Astrocyte of the cerebellum (primary cell): ENCODE measurements at regions not wholly inside any gene's neighbourhood (a gene's known extent, or its start where the extent isn't known, plus 50 kb on each side); places are given as distances from the start of the nearest gene placed in this dataset.

Source experiments
- DNase-seq: peaks from one replicate; pipeline ENCODE4 v3.0.0-alpha.2; 2011; ENCODE audit warnings: low read depth
- H3K4me3 ChIP-seq: 2 replicates; pipeline ENCODE4 v1.5.1; 2011; ENCODE audit warnings: mild to moderate bottlenecking, low read depth, low read length, moderate library complexity
- in situ Hi-C: cut with HindIII; loops from 2 replicates; pipeline ENCODE4 v1.10.0; 2017; ENCODE audit warnings: low sequenced_read_pairs
- TF ChIP-seq, protein P1 (sequence below): IDR thresholded peaks from 2 replicates; pipeline ENCODE4 v1.5.1; 2012; ENCODE audit warnings: low read length, low read depth, moderate library complexity, mild to moderate bottlenecking; ENCODE audit errors: missing control alignments

DNA sequence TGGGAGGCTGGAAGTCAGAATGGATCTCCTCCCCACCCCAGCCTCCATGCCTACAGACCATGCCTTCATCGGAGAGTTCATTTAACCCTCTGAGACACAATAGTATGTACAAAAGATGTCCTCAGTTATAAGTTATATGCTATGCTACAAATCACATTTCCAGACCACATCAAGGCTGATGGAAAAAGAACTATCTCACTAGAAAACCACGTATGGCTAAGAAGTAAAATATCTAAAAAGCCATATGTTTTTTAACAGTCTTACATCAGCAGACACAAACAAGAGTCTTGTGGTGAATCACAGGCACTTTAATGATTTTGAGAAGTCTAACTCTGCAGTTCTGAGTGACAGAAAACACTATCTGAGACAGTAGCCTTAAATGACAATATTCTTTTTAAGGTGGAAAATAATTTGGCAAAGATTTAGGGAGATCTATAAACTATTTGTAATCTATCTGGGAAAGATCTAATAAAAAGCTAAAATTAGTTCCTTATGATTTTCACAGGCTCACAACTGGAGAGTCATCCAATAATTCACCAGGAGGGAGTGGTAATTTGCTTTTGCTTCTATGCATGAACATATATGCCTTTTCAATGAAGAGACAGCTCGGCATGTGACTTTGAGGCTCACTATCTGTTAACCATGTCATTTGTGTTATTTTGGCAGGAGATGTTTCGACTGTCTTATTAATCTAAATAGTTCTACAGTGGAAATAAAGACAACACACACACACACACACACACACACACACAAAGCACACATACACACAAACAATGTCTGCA is 197.5 kb downstream of the IRS1 start:
- no peak overlapping the region for H3K4me3 ChIP-seq
- no peak for DNase-seq
- TF ChIP-seq, protein P1, sequence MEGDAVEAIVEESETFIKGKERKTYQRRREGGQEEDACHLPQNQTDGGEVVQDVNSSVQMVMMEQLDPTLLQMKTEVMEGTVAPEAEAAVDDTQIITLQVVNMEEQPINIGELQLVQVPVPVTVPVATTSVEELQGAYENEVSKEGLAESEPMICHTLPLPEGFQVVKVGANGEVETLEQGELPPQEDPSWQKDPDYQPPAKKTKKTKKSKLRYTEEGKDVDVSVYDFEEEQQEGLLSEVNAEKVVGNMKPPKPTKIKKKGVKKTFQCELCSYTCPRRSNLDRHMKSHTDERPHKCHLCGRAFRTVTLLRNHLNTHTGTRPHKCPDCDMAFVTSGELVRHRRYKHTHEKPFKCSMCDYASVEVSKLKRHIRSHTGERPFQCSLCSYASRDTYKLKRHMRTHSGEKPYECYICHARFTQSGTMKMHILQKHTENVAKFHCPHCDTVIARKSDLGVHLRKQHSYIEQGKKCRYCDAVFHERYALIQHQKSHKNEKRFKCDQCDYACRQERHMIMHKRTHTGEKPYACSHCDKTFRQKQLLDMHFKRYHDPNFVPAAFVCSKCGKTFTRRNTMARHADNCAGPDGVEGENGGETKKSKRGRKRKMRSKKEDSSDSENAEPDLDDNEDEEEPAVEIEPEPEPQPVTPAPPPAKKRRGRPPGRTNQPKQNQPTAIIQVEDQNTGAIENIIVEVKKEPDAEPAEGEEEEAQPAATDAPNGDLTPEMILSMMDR, result no peak
- in situ Hi-C loops, result no loop called here

DNA sequence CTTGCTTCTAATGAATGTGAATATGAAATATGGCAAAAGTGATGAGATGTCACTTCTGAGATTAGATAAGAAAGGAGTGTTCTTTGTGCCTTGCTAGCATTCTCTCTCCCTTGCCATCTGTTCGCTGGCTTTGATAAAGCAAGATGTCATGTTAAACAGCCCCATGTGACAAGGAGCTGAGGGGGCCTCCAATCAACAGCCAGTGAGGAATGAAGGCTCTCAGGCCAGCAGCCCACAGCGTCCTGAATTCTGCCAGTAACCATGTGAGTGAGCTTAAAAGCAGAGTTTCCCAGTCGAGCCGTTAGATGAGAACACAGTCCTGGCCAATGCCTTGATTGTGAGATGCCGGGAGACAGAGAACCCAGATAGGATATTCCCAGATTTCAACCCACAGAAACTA is 198.8 kb downstream of the IRS1 start:
- H3K4me3 ChIP-seq, result no peak overlapping the region
- no peak for DNase-seq
- TF ChIP-seq, protein P1, result no peak
- in situ Hi-C loops, result no loop called here

DNA sequence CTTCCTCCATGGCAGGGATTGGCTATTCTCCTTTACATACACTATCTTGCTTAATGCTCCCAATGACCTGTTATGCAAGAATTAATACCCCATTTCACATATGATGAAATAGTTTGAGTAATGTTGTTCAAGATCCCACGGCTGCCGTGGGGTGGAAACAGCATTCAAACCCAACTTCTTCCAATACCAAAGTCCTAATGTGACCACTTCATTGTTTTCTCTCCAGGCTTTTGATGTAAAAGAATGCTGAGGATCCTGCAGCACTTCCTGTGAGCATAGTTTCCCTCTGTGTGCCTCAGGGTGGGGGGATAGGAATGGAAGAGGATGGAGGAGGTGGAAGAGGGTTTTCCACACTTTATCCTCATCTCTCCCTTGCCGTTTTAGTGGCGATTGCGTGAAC is 199.4 kb downstream of the IRS1 start:
- DNase-seq, result no peak
- no peak overlapping the region for H3K4me3 ChIP-seq
- in situ Hi-C loops, result no loop called here
- TF ChIP-seq, protein P1, result no peak

DNA sequence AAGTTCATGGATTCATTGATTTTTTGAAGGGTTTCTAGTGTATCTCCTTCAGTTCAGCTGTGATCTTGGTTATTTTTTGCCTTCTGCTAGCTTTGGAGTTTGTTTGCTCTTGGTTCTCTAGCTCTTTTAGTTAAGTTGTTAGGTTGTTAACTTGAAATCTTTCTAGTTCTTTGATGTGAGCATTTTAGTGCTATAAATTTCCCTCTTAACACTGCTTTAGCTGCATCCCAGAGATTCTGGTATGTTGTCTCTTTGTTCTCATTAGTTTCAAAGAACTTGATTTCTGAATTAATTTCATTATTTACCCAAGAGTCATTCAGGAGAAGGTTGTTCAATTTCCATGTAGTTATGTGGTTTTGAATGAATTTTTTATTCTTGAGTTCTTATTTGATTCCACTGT is 210.6 kb downstream of the IRS1 start:
- H3K4me3 ChIP-seq, result no peak overlapping the region
- TF ChIP-seq, protein P1, result no peak
- in situ Hi-C loops, result no loop called here
- no peak for DNase-seq

DNA sequence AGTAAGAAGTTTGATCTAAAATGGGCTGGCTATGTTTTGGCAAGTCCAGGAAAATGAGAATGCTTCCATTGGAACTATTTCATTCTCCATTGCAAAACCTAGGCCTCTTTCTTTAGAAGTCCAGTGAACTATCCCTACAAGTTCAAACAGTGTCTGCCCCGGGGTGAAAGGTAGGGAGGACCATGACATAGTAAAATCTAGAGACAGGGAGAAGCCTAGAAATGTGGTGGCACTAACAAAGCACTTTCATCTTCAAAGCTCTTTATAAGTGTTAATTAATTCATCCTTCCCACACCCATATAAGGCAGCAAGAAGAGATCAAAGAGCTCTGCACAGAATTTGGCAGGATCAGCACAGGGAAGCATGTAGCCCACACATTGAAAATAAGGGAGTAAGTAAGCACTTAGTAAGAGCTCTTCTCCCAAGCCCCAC is 214.5 kb downstream of the IRS1 start:
- in situ Hi-C loops, result no loop called here
- no peak overlapping the region for H3K4me3 ChIP-seq
- TF ChIP-seq, protein P1, result no peak
- DNase-seq, result no peak

DNA sequence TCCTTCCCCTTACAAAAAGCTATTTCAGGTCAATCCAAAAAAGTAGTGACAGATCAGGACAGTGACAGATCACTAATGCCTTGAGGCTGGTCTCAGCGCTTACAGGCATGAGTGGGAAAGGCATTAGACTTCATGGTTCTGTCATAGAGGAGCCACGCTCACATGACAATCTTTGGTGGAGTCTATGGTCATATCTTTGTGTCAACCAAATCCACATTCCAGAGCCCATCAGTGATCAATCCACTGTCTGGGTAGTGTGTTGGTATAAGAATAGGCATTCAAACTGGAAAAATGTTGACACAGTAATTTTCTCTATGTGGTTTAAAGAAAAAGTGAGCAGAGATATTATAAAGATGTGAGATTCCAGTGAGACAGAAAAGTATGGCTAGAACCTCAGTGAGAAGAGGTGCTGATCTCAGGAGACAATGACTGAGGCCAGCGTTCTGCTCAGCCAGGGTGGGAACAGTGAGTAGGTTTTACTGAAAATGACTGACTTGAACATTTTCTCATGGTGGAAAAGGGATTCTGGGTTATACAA is 215.0 kb downstream of the IRS1 start:
- TF ChIP-seq, protein P1, result no peak
- no peak overlapping the region for H3K4me3 ChIP-seq
- in situ Hi-C loops, result no loop called here
- no peak for DNase-seq
